ENCODE measurements at regions not wholly inside any gene's neighbourhood (a gene's known extent, or its start where the extent isn't known, plus 50 kb on each side); places are given as distances from the start of the nearest gene placed in this dataset.

- Histone ChIP-seq H3K9me3 (no peaks in the 10 kb centered on the region), H3K27me3 (no peaks in the 10 kb centered on the region), H3K36me3 (no peaks in the 10 kb centered on the region), H3K4me3 (no peak overlapping the region), H3K4me1 (peaks cover 2 to 21% of the 10 kb centered on the region in 2 donors), H3K27ac (no peak overlapping the region)
- TF ChIP-seq CTCF (IDR thresholded peaks at IDR 0.05): no peak
- intact Hi-C loops (cut with DNase I): no loop called here
- DNase-seq (ENCODE audit: low spot score in 2 of 2): no peak
These were observed 77.8 kb downstream of the CTAGE1 start for GRCh38 chr18:22339913-22340312.

- peaks cover 2 to 21% of the 10 kb centered on the region in 2 donors for H3K4me1 ChIP-seq
- TF ChIP-seq CTCF (IDR thresholded peaks at IDR 0.05): no peak
- DNase-seq (ENCODE audit: low spot score in 2 of 2): no peak
- H3K4me3 ChIP-seq: no peak overlapping the region
- intact Hi-C loops (cut with DNase I): no loop called here
- H3K36me3 ChIP-seq: no peaks in the 10 kb centered on the region
- no peak overlapping the region for H3K27ac ChIP-seq
- H3K27me3 ChIP-seq: no peaks in the 10 kb centered on the region
- no peaks in the 10 kb centered on the region for H3K9me3 ChIP-seq
These were observed 79.9 kb downstream of the CTAGE1 start for GRCh38 chr18:22337833-22338232.

- intact Hi-C loops (cut with DNase I): no loop called here
- H3K36me3 ChIP-seq: no peaks in the 10 kb centered on the region
- no peaks in the 10 kb centered on the region for H3K9me3 ChIP-seq
- peaks cover 2 to 21% of the 10 kb centered on the region in 2 donors for H3K4me1 ChIP-seq
- H3K27me3 ChIP-seq: no peaks in the 10 kb centered on the region
- no peak overlapping the region for H3K4me3 ChIP-seq
- no peak for TF ChIP-seq CTCF (IDR thresholded peaks at IDR 0.05)
- DNase-seq (ENCODE audit: low spot score in 2 of 2): no peak
- no peak overlapping the region for H3K27ac ChIP-seq
These were observed 80.4 kb downstream of the CTAGE1 start for GRCh38 chr18:22337306-22337705.

- H3K27me3 ChIP-seq: no peaks in the 10 kb centered on the region
- H3K4me3 ChIP-seq: no peak overlapping the region
- DNase-seq (ENCODE audit: low spot score in 2 of 2): no peak
- intact Hi-C loops (cut with DNase I): no loop called here
- H3K4me1 ChIP-seq: peaks cover 2 to 21% of the 10 kb centered on the region in 2 donors
- TF ChIP-seq CTCF (IDR thresholded peaks at IDR 0.05): no peak
- no peaks in the 10 kb centered on the region for H3K9me3 ChIP-seq
- H3K27ac ChIP-seq: no peak overlapping the region
- no peaks in the 10 kb centered on the region for H3K36me3 ChIP-seq
These were observed 81.3 kb downstream of the CTAGE1 start for GRCh38 chr18:22336406-22336805.

- H3K27me3 ChIP-seq: no peaks in the 10 kb centered on the region
- no peak for TF ChIP-seq CTCF (IDR thresholded peaks at IDR 0.05)
- no peaks in the 10 kb centered on the region for H3K36me3 ChIP-seq
- peak overlapping the region in 1 of 2 donors; percentile 27 for H3K27ac ChIP-seq
- intact Hi-C loops (cut with DNase I): no loop called here
- peak overlapping the region in 1 of 2 donors; percentile 40 for H3K4me3 ChIP-seq
- peaks cover 2 to 21% of the 10 kb centered on the region in 2 donors for H3K4me1 ChIP-seq
- DNase-seq (ENCODE audit: low spot score in 2 of 2): no peak
- H3K9me3 ChIP-seq: no peaks in the 10 kb centered on the region
These were observed 82.0 kb downstream of the CTAGE1 start for GRCh38 chr18:22335731-22336198.

GRCh38 chr18:22334567-22334966, 83.1 kb downstream of the CTAGE1 start:
- intact Hi-C loops (cut with DNase I): no loop called here
- no peaks in the 10 kb centered on the region for H3K9me3 ChIP-seq
- no peak overlapping the region for H3K4me3 ChIP-seq
- DNase-seq (ENCODE audit: low spot score in 2 of 2): no peak
- no peak overlapping the region for H3K27ac ChIP-seq
- H3K36me3 ChIP-seq: no peaks in the 10 kb centered on the region
- H3K27me3 ChIP-seq: no peaks in the 10 kb centered on the region
- H3K4me1 ChIP-seq: peaks cover 2 to 21% of the 10 kb centered on the region in 2 donors
- TF ChIP-seq CTCF (IDR thresholded peaks at IDR 0.05): no peak

Data from ascending aorta (tissue), 2 donors.